K562 (cell line): ENCODE measurements at regions not wholly inside any gene's neighbourhood (a gene's known extent, or its start where the extent isn't known, plus 50 kb on each side); places are given as distances from the start of the nearest gene placed in this dataset.

Source experiments
- BACH1 ChIP-seq: fragments of 200-800 bp; sonication (Bioruptor generic); IDR thresholded peaks from 2 replicates; pipeline ENCODE4 v1.6.1; 2016; ENCODE audit warnings: missing genetic modification characterization, missing compliant biosample characterization
- KDM4B ChIP-seq, 2 experiments: fragments of 450-650 bp in 1 of 2; sonication (generic) in 1 of 2; IDR thresholded peaks; 2 replicates each; pipeline ENCODE4 v1.6.1; 2016 to 2017; ENCODE audit warnings: borderline replicate concordance in 2 of 2, antibody characterized with exemption in 1 of 2, low read depth in 1 of 2, mild to moderate bottlenecking in 1 of 2
- TEAD4 ChIP-seq, 2 experiments: sonication (generic) in 1 of 2; formaldehyde crosslinking in 1 of 2; IDR thresholded peaks; 2 replicates each; pipeline versions ENCODE4 v1.6.1 to v1.8.0; 2012 to 2022; ENCODE audit warnings: borderline replicate concordance in 1 of 2, inconsistent platforms in 1 of 2, low read length in 1 of 2, mild to moderate bottlenecking in 1 of 2, missing genetic modification reagents in 1 of 2
- ZC3H4 ChIP-seq: sonication (generic); formaldehyde crosslinking; IDR thresholded peaks from 2 replicates; pipeline ENCODE4 v1.9.0; 2021; ENCODE audit warnings: missing genetic modification reagents, borderline replicate concordance
- ZNF551 ChIP-seq: fragments of 250-450 bp; sonication (Bioruptor Pico); IDR thresholded peaks from 2 replicates; pipeline ENCODE4 v1.5.0; 2021; ENCODE audit warnings: mild to moderate bottlenecking, moderate library complexity
- ZSCAN32 ChIP-seq: fragments of 450-650 bp; formaldehyde crosslinking; IDR thresholded peaks from 2 replicates; pipeline ENCODE4 v1.4.0; 2020; ENCODE audit warnings: mild to moderate bottlenecking, moderate library complexity
- ZZZ3 ChIP-seq: fragments of 450-650 bp; IDR thresholded peaks from 2 replicates; pipeline ENCODE4 v1.6.1; 2016; ENCODE audit warnings: antibody characterized with exemption, mild to moderate bottlenecking, moderate library complexity
- TF ChIP-seq, protein P1 (sequence below), 2 experiments: fragments of 450-650 bp in 1 of 2; sonication (generic) in 1 of 2; formaldehyde crosslinking in 1 of 2; IDR thresholded peaks; 2 replicates each; pipeline versions ENCODE4 v1.7.1 to v1.9.0; 2016 to 2022; ENCODE audit warnings: inconsistent platforms in 1 of 2, mild to moderate bottlenecking in 1 of 2, missing genetic modification reagents in 1 of 2
- TF ChIP-seq, protein P2 (sequence below), 2 experiments: fragments of 150-350 bp in 1 of 2; IDR thresholded peaks; 2 replicates each; pipeline ENCODE4 v1.6.1; 2012 to 2016; ENCODE audit warnings: low read depth in 2 of 2, low read length in 2 of 2, mild to moderate bottlenecking in 1 of 2, moderate library complexity in 1 of 2
- TF ChIP-seq, protein P3 (sequence below): fragments of 200-800 bp; sonication (Bioruptor generic); IDR thresholded peaks from 2 replicates; pipeline ENCODE4 v1.6.1; 2017; ENCODE audit warnings: missing genetic modification characterization, missing compliant biosample characterization

DNA sequence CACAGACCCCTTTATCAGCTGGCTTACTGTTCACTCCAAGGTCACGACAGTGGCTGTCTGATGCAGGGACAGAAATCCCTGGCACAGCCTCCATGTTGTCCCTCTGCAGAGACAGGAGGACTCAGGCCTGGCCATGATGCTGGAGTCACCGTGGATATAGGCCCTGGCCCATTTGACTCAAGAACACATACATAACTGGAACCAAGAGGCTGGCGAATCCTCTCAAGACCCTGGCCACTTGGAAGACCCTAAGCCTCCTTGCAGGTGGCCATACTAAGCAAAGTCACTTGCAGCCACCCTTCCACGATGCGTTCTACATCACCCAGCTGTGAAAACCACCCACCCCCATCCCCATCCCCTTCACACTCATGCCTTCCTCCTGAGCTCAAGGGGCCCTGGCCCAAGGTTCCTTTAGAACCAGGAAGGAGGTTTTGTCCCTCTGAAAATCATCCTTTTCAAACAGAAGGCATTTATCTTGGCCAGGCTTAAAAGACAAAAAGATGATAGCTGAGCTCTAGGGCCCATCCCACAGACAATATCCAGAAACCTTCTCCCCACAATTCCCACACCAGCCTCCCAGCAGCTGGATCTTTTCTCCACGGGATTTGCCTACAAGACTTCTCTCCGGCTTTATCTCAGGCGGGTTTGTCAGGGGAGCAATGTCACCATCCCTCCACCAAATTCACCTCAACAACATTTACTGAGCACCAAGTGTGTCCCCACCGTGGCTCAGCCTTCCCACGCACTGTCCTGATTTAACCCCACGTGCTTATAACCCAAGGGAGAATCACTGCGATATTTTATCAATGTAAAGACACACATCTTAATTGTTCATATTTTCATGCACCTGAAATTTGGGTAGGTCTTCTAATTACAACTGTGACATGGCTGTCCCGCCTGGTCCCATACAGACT, 123.4 kb upstream of the SERPIND1 start (continued):
- TF ChIP-seq, protein P1, sequence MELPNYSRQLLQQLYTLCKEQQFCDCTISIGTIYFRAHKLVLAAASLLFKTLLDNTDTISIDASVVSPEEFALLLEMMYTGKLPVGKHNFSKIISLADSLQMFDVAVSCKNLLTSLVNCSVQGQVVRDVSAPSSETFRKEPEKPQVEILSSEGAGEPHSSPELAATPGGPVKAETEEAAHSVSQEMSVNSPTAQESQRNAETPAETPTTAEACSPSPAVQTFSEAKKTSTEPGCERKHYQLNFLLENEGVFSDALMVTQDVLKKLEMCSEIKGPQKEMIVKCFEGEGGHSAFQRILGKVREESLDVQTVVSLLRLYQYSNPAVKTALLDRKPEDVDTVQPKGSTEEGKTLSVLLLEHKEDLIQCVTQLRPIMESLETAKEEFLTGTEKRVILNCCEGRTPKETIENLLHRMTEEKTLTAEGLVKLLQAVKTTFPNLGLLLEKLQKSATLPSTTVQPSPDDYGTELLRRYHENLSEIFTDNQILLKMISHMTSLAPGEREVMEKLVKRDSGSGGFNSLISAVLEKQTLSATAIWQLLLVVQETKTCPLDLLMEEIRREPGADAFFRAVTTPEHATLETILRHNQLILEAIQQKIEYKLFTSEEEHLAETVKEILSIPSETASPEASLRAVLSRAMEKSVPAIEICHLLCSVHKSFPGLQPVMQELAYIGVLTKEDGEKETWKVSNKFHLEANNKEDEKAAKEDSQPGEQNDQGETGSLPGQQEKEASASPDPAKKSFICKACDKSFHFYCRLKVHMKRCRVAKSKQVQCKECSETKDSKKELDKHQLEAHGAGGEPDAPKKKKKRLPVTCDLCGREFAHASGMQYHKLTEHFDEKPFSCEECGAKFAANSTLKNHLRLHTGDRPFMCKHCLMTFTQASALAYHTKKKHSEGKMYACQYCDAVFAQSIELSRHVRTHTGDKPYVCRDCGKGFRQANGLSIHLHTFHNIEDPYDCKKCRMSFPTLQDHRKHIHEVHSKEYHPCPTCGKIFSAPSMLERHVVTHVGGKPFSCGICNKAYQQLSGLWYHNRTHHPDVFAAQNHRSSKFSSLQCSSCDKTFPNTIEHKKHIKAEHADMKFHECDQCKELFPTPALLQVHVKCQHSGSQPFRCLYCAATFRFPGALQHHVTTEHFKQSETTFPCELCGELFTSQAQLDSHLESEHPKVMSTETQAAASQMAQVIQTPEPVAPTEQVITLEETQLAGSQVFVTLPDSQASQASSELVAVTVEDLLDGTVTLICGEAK (IDR thresholded peaks at IDR 0.05), result no peak
- TF ChIP-seq, protein P1 (CRISPR knock-in tag; IDR thresholded peaks at IDR 0.05), result peak; percentile 47; the same call in 1 of the 2 replicates
- TF ChIP-seq ZZZ3 (no peak), BACH1 (tag) (no peak), ZC3H4 (CRISPR knock-in tag) (peak; percentile 70; the same call in 1 of the 2 replicates), KDM4B (IDR thresholded peaks at IDR 0.05; ENCODE audit: borderline replicate concordance in 2 of 2, low read depth in 1 of 2) (no peak), ZNF551 (peak; percentile 76; the same call in 1 of the 2 replicates), ZSCAN32 (no peak), TEAD4 (IDR thresholded peaks at IDR 0.05; ENCODE audit: low read length) (no peak), TEAD4 (CRISPR knock-in tag; IDR thresholded peaks at IDR 0.05; ENCODE audit: borderline replicate concordance) (peak; percentile 58; the same call in 1 of the 2 replicates)
- TF ChIP-seq, protein P2, sequence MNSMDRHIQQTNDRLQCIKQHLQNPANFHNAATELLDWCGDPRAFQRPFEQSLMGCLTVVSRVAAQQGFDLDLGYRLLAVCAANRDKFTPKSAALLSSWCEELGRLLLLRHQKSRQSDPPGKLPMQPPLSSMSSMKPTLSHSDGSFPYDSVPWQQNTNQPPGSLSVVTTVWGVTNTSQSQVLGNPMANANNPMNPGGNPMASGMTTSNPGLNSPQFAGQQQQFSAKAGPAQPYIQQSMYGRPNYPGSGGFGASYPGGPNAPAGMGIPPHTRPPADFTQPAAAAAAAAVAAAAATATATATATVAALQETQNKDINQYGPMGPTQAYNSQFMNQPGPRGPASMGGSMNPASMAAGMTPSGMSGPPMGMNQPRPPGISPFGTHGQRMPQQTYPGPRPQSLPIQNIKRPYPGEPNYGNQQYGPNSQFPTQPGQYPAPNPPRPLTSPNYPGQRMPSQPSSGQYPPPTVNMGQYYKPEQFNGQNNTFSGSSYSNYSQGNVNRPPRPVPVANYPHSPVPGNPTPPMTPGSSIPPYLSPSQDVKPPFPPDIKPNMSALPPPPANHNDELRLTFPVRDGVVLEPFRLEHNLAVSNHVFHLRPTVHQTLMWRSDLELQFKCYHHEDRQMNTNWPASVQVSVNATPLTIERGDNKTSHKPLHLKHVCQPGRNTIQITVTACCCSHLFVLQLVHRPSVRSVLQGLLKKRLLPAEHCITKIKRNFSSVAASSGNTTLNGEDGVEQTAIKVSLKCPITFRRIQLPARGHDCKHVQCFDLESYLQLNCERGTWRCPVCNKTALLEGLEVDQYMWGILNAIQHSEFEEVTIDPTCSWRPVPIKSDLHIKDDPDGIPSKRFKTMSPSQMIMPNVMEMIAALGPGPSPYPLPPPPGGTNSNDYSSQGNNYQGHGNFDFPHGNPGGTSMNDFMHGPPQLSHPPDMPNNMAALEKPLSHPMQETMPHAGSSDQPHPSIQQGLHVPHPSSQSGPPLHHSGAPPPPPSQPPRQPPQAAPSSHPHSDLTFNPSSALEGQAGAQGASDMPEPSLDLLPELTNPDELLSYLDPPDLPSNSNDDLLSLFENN (IDR thresholded peaks at IDR 0.05; ENCODE audit: low read depth in 2 of 2, low read length in 2 of 2), result no peak
- TF ChIP-seq, protein P3, sequence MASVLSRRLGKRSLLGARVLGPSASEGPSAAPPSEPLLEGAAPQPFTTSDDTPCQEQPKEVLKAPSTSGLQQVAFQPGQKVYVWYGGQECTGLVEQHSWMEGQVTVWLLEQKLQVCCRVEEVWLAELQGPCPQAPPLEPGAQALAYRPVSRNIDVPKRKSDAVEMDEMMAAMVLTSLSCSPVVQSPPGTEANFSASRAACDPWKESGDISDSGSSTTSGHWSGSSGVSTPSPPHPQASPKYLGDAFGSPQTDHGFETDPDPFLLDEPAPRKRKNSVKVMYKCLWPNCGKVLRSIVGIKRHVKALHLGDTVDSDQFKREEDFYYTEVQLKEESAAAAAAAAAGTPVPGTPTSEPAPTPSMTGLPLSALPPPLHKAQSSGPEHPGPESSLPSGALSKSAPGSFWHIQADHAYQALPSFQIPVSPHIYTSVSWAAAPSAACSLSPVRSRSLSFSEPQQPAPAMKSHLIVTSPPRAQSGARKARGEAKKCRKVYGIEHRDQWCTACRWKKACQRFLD (CRISPR knock-in tag), result 0 out of 2 replicates have a peak, but pooled peaks have one; percentile 41
